ENCODE measurements at regions not wholly inside any gene's neighbourhood (a gene's known extent, or its start where the extent isn't known, plus 50 kb on each side); places are given as distances from the start of the nearest gene placed in this dataset.
"Not testable (repeated sequence)": the region's sequence is repeated elsewhere in the genome, so short reads cannot be mapped to it uniquely, and the experiment has no call there.

GRCh38 chrX:20712811-20713210 is 446.1 kb upstream of the RPS6KA3 start:
- no peaks in the 10 kb centered on the region for H3K27me3 ChIP-seq (replicated peaks; ENCODE audit: control insufficient read depth, insufficient read depth, low read length)
- no peak overlapping the region for H3K4me3 ChIP-seq (ENCODE audit: low read length)
- H3K36me3 ChIP-seq (ENCODE audit: control insufficient read depth, insufficient read depth, low read length, severe bottlenecking) = no peaks in the 10 kb centered on the region
- no peak overlapping the region for H3K9ac ChIP-seq (ENCODE audit: low read length)
- no peak for DNase-seq (ENCODE audit: low read depth)
- H3K4me1 ChIP-seq (ENCODE audit: control insufficient read depth, insufficient read depth, low read length) = no peaks in the 10 kb centered on the region
- no peaks in the 10 kb centered on the region for H3K9me3 ChIP-seq (ENCODE audit: control insufficient read depth, low read length)

GRCh38 chrX:20711366-20711765 is 444.7 kb upstream of the RPS6KA3 start:
- H3K9ac ChIP-seq (ENCODE audit: low read length) = no peak overlapping the region
- H3K4me1 ChIP-seq (ENCODE audit: control insufficient read depth, insufficient read depth, low read length) = no peaks in the 10 kb centered on the region
- H3K27me3 ChIP-seq (replicated peaks; ENCODE audit: control insufficient read depth, insufficient read depth, low read length) = no peaks in the 10 kb centered on the region

GRCh38 chrX:20693078-20693477 is 426.4 kb upstream of the RPS6KA3 start:
- no peak for DNase-seq (ENCODE audit: low read depth)
- peaks cover 14% of the 10 kb centered on the region for H3K4me1 ChIP-seq (ENCODE audit: control insufficient read depth, insufficient read depth, low read length)

More at GRCh38 chrX:20711366-20711765, 444.7 kb upstream of the RPS6KA3 start:
- H3K4me3 ChIP-seq (ENCODE audit: low read length) = no peak overlapping the region
- H3K9me3 ChIP-seq (ENCODE audit: control insufficient read depth, low read length) = peaks cover 4% of the 10 kb centered on the region
- no peak for DNase-seq (ENCODE audit: low read depth)
- no peaks in the 10 kb centered on the region for H3K36me3 ChIP-seq (ENCODE audit: control insufficient read depth, insufficient read depth, low read length, severe bottlenecking)

GRCh38 chrX:20686256-20686655 is 419.5 kb upstream of the RPS6KA3 start:
- Histone ChIP-seq H3K4me3 (ENCODE audit: low read length) (no peak overlapping the region), H3K36me3 (ENCODE audit: control insufficient read depth, insufficient read depth, low read length, severe bottlenecking) (no peaks in the 10 kb centered on the region), H3K27me3 (replicated peaks; ENCODE audit: control insufficient read depth, insufficient read depth, low read length) (no peaks in the 10 kb centered on the region), H3K9me3 (ENCODE audit: control insufficient read depth, low read length) (no peaks in the 10 kb centered on the region), H3K4me1 (ENCODE audit: control insufficient read depth, insufficient read depth, low read length) (peaks cover 24% of the 10 kb centered on the region), H3K9ac (ENCODE audit: low read length) (no peak overlapping the region)
- no peak for DNase-seq (ENCODE audit: low read depth)

More at GRCh38 chrX:20693078-20693477, 426.4 kb upstream of the RPS6KA3 start:
- Histone ChIP-seq H3K9ac (ENCODE audit: low read length) (peak overlapping the region; percentile 38), H3K27me3 (replicated peaks; ENCODE audit: control insufficient read depth, insufficient read depth, low read length) (no peaks in the 10 kb centered on the region), H3K36me3 (ENCODE audit: control insufficient read depth, insufficient read depth, low read length, severe bottlenecking) (no peaks in the 10 kb centered on the region), H3K9me3 (ENCODE audit: control insufficient read depth, low read length) (peaks cover 3% of the 10 kb centered on the region), H3K4me3 (ENCODE audit: low read length) (no peak overlapping the region)

- H3K9ac ChIP-seq (ENCODE audit: low read length) = no peak overlapping the region
- no peaks in the 10 kb centered on the region for H3K36me3 ChIP-seq (ENCODE audit: control insufficient read depth, insufficient read depth, low read length, severe bottlenecking)
- H3K4me1 ChIP-seq (ENCODE audit: control insufficient read depth, insufficient read depth, low read length) = peaks cover 27% of the 10 kb centered on the region
- DNase-seq (ENCODE audit: low read depth) = no peak
- H3K27me3 ChIP-seq (replicated peaks; ENCODE audit: control insufficient read depth, insufficient read depth, low read length) = no peaks in the 10 kb centered on the region
- H3K4me3 ChIP-seq (ENCODE audit: low read length) = no peak overlapping the region
- H3K9me3 ChIP-seq (ENCODE audit: control insufficient read depth, low read length) = no peaks in the 10 kb centered on the region
Observed at GRCh38 chrX:20685652-20686051, 418.9 kb upstream of the RPS6KA3 start.

GRCh38 chrX:20681683-20682082 is 415.0 kb upstream of the RPS6KA3 start:
- H3K9me3 ChIP-seq (ENCODE audit: control insufficient read depth, low read length) = no peaks in the 10 kb centered on the region
- no peak for DNase-seq (ENCODE audit: low read depth)
- no peak overlapping the region for H3K9ac ChIP-seq (ENCODE audit: low read length)
- peaks cover 30% of the 10 kb centered on the region for H3K4me1 ChIP-seq (ENCODE audit: control insufficient read depth, insufficient read depth, low read length)
- no peaks in the 10 kb centered on the region for H3K36me3 ChIP-seq (ENCODE audit: control insufficient read depth, insufficient read depth, low read length, severe bottlenecking)
- no peaks in the 10 kb centered on the region for H3K27me3 ChIP-seq (replicated peaks; ENCODE audit: control insufficient read depth, insufficient read depth, low read length)
- H3K4me3 ChIP-seq (ENCODE audit: low read length) = no peak overlapping the region

- Histone ChIP-seq H3K27me3 (replicated peaks; ENCODE audit: control insufficient read depth, insufficient read depth, low read length) (no peaks in the 10 kb centered on the region), H3K36me3 (ENCODE audit: control insufficient read depth, insufficient read depth, low read length, severe bottlenecking) (no peaks in the 10 kb centered on the region), H3K9me3 (ENCODE audit: control insufficient read depth, low read length) (no peaks in the 10 kb centered on the region), H3K4me1 (ENCODE audit: control insufficient read depth, insufficient read depth, low read length) (peaks cover 30% of the 10 kb centered on the region), H3K9ac (ENCODE audit: low read length) (no peak overlapping the region), H3K4me3 (ENCODE audit: low read length) (no peak overlapping the region)
- DNase-seq (ENCODE audit: low read depth) = peak; percentile 8
Observed at GRCh38 chrX:20680998-20681397, 414.3 kb upstream of the RPS6KA3 start.

- DNase-seq (ENCODE audit: low read depth) = no peak
- Histone ChIP-seq H3K27me3 (replicated peaks; ENCODE audit: control insufficient read depth, insufficient read depth, low read length) (no peaks in the 10 kb centered on the region), H3K9me3 (ENCODE audit: control insufficient read depth, low read length) (no peaks in the 10 kb centered on the region), H3K9ac (ENCODE audit: low read length) (no peak overlapping the region), H3K4me3 (ENCODE audit: low read length) (no peak overlapping the region), H3K36me3 (ENCODE audit: control insufficient read depth, insufficient read depth, low read length, severe bottlenecking) (no peaks in the 10 kb centered on the region), H3K4me1 (ENCODE audit: control insufficient read depth, insufficient read depth, low read length) (no peaks in the 10 kb centered on the region)
Observed at GRCh38 chrX:20672476-20672875, 405.8 kb upstream of the RPS6KA3 start.

- not testable (repeated sequence) for H3K4me1 ChIP-seq (ENCODE audit: control insufficient read depth, insufficient read depth, low read length); H3K36me3 ChIP-seq (ENCODE audit: control insufficient read depth, insufficient read depth, low read length, severe bottlenecking); H3K9me3 ChIP-seq (ENCODE audit: control insufficient read depth, low read length); H3K4me3 ChIP-seq (ENCODE audit: low read length); H3K9ac ChIP-seq (ENCODE audit: low read length); H3K27me3 ChIP-seq (replicated peaks; ENCODE audit: control insufficient read depth, insufficient read depth, low read length)
- peak; percentile 52 for DNase-seq (ENCODE audit: low read depth)
Observed at GRCh38 chrX:20671746-20672145, 405.0 kb upstream of the RPS6KA3 start.

- Histone ChIP-seq H3K9ac (ENCODE audit: low read length) (no peak overlapping the region), H3K9me3 (ENCODE audit: control insufficient read depth, low read length) (no peaks in the 10 kb centered on the region), H3K4me1 (ENCODE audit: control insufficient read depth, insufficient read depth, low read length) (no peaks in the 10 kb centered on the region), H3K27me3 (replicated peaks; ENCODE audit: control insufficient read depth, insufficient read depth, low read length) (no peaks in the 10 kb centered on the region), H3K36me3 (ENCODE audit: control insufficient read depth, insufficient read depth, low read length, severe bottlenecking) (no peaks in the 10 kb centered on the region), H3K4me3 (ENCODE audit: low read length) (no peak overlapping the region)
- no peak for DNase-seq (ENCODE audit: low read depth)
Observed at GRCh38 chrX:20670611-20671010, 403.9 kb upstream of the RPS6KA3 start.

- no peaks in the 10 kb centered on the region for H3K9me3 ChIP-seq (ENCODE audit: control insufficient read depth, low read length)
- H3K36me3 ChIP-seq (ENCODE audit: control insufficient read depth, insufficient read depth, low read length, severe bottlenecking) = no peaks in the 10 kb centered on the region
- H3K4me1 ChIP-seq (ENCODE audit: control insufficient read depth, insufficient read depth, low read length) = peaks cover 7% of the 10 kb centered on the region
- no peak overlapping the region for H3K4me3 ChIP-seq (ENCODE audit: low read length)
- no peak overlapping the region for H3K9ac ChIP-seq (ENCODE audit: low read length)
- no peaks in the 10 kb centered on the region for H3K27me3 ChIP-seq (replicated peaks; ENCODE audit: control insufficient read depth, insufficient read depth, low read length)
- no peak for DNase-seq (ENCODE audit: low read depth)
Observed at GRCh38 chrX:20668550-20668949, 401.8 kb upstream of the RPS6KA3 start.

- no peak overlapping the region for H3K4me3 ChIP-seq (ENCODE audit: low read length)
- no peak for DNase-seq (ENCODE audit: low read depth)
- no peaks in the 10 kb centered on the region for H3K9me3 ChIP-seq (ENCODE audit: control insufficient read depth, low read length)
- H3K36me3 ChIP-seq (ENCODE audit: control insufficient read depth, insufficient read depth, low read length, severe bottlenecking) = no peaks in the 10 kb centered on the region
- H3K4me1 ChIP-seq (ENCODE audit: control insufficient read depth, insufficient read depth, low read length) = peaks cover 7% of the 10 kb centered on the region
- no peaks in the 10 kb centered on the region for H3K27me3 ChIP-seq (replicated peaks; ENCODE audit: control insufficient read depth, insufficient read depth, low read length)
- no peak overlapping the region for H3K9ac ChIP-seq (ENCODE audit: low read length)
Observed at GRCh38 chrX:20666331-20666730, 399.6 kb upstream of the RPS6KA3 start.
